ENCODE measurements at regions not wholly inside any gene's neighbourhood (a gene's known extent, or its start where the extent isn't known, plus 50 kb on each side); places are given as distances from the start of the nearest gene placed in this dataset.

GRCh38 chr2:145080426-145080825 is 560.5 kb upstream of the ZEB2 start:
- Mint-ChIP-seq H3K27me3 (ENCODE audit: insufficient read depth, low read depth, poor library complexity) (no peaks in the 10 kb centered on the region), H3K4me1 (no peaks in the 10 kb centered on the region), H3K36me3 (ENCODE audit: low read depth) (no peaks in the 10 kb centered on the region), H3K9me3 (no peaks in the 10 kb centered on the region), H3K4me3 (no peak overlapping the region), H3K27ac (no peak overlapping the region)
- Histone ChIP-seq H2AFZ (no peak overlapping the region), H3K79me2 (replicated peaks; ENCODE audit: insufficient read depth) (no peaks in the 10 kb centered on the region), H3K4me1 (ENCODE audit: insufficient read depth) (no peaks in the 10 kb centered on the region), H3K27me3 (ENCODE audit: insufficient read depth) (no peaks in the 10 kb centered on the region), H3K4me3 (no peak overlapping the region), H4K20me1 (replicated peaks; ENCODE audit: insufficient read depth) (no peaks in the 10 kb centered on the region), H3K27ac (ENCODE audit: low read depth) (no peak overlapping the region), H3K9me2 (ENCODE audit: insufficient read depth) (no peaks in the 10 kb centered on the region), H3K36me3 (ENCODE audit: insufficient read depth) (no peaks in the 10 kb centered on the region), H3F3A (replicated peaks; ENCODE audit: low read depth) (no peaks in the 10 kb centered on the region), H3K4me2 (no peak overlapping the region)
- DNase-seq (ENCODE audit: low spot score): no peak
- no peak for ATAC-seq
- TF ChIP-seq, protein P1, sequence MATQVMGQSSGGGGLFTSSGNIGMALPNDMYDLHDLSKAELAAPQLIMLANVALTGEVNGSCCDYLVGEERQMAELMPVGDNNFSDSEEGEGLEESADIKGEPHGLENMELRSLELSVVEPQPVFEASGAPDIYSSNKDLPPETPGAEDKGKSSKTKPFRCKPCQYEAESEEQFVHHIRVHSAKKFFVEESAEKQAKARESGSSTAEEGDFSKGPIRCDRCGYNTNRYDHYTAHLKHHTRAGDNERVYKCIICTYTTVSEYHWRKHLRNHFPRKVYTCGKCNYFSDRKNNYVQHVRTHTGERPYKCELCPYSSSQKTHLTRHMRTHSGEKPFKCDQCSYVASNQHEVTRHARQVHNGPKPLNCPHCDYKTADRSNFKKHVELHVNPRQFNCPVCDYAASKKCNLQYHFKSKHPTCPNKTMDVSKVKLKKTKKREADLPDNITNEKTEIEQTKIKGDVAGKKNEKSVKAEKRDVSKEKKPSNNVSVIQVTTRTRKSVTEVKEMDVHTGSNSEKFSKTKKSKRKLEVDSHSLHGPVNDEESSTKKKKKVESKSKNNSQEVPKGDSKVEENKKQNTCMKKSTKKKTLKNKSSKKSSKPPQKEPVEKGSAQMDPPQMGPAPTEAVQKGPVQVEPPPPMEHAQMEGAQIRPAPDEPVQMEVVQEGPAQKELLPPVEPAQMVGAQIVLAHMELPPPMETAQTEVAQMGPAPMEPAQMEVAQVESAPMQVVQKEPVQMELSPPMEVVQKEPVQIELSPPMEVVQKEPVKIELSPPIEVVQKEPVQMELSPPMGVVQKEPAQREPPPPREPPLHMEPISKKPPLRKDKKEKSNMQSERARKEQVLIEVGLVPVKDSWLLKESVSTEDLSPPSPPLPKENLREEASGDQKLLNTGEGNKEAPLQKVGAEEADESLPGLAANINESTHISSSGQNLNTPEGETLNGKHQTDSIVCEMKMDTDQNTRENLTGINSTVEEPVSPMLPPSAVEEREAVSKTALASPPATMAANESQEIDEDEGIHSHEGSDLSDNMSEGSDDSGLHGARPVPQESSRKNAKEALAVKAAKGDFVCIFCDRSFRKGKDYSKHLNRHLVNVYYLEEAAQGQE (IDR thresholded peaks at IDR 0.05; ENCODE audit: unreplicated experiment): no peak
- TF ChIP-seq STAT1 (IDR thresholded peaks at IDR 0.05; ENCODE audit: unreplicated experiment) (no peak), EZH2 (IDR thresholded peaks at IDR 0.05; ENCODE audit: low read depth, unreplicated experiment) (no peak), CTCF (conservative IDR thresholded peaks at IDR 0.05; ENCODE audit: low read depth in 2 of 2) (no peak), POLR2AphosphoS5 (IDR thresholded peaks at IDR 0.05; ENCODE audit: low read depth) (no peak), ZNF114 (CRISPR knock-in tag; IDR thresholded peaks at IDR 0.05) (no peak), ZNF462 (CRISPR knock-in tag; IDR thresholded peaks at IDR 0.05) (no peak), ZNF331 (CRISPR knock-in tag; IDR thresholded peaks at IDR 0.05; ENCODE audit: low read depth) (no peak), JUNB (IDR thresholded peaks at IDR 0.05; ENCODE audit: unreplicated experiment) (no peak), CREB1 (CRISPR knock-in tag; IDR thresholded peaks at IDR 0.05; ENCODE audit: low read depth) (no peak), EZH2phosphoT487 (IDR thresholded peaks at IDR 0.05; ENCODE audit: unreplicated experiment) (no peak), NANOG (IDR thresholded peaks at IDR 0.05; ENCODE audit: borderline replicate concordance) (no peak)
- TF ChIP-seq, protein P2, sequence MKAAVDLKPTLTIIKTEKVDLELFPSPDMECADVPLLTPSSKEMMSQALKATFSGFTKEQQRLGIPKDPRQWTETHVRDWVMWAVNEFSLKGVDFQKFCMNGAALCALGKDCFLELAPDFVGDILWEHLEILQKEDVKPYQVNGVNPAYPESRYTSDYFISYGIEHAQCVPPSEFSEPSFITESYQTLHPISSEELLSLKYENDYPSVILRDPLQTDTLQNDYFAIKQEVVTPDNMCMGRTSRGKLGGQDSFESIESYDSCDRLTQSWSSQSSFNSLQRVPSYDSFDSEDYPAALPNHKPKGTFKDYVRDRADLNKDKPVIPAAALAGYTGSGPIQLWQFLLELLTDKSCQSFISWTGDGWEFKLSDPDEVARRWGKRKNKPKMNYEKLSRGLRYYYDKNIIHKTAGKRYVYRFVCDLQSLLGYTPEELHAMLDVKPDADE (IDR thresholded peaks at IDR 0.05): no peak

Measured in GM23338 (cell line).